GM12892 (cell line): ENCODE measurements at regions not wholly inside any gene's neighbourhood (a gene's known extent, or its start where the extent isn't known, plus 50 kb on each side); places are given as distances from the start of the nearest gene placed in this dataset.
"Not testable (repeated sequence)": the region's sequence is repeated elsewhere in the genome, so short reads cannot be mapped to it uniquely, and the experiment has no call there.

Experiments used
- DNase-seq: peaks from one replicate; pipeline ENCODE4 v3.0.0; 2011; ENCODE audit not compliant: insufficient read length
- FAIRE-seq: peaks from 2 replicates; lab custom pipeline; 2011; peaks lifted over from hg19 to GRCh38; lab: Jason Lieb, UNC
- POLR2A ChIP-seq: IDR thresholded peaks from 2 replicates; pipeline ENCODE4 v1.6.1; 2011; ENCODE audit warnings: low read depth, low read length, control low read depth
- POLR2AphosphoS5 ChIP-seq: IDR thresholded peaks from 2 replicates; pipeline ENCODE4 v1.6.1; 2011; ENCODE audit warnings: low read depth, low read length, control low read depth
- TAF1 ChIP-seq: IDR thresholded peaks from 2 replicates; pipeline ENCODE4 v1.6.1; 2011; ENCODE audit warnings: low read depth, mild to moderate bottlenecking, control low read depth, low read length, borderline replicate concordance

DNA sequence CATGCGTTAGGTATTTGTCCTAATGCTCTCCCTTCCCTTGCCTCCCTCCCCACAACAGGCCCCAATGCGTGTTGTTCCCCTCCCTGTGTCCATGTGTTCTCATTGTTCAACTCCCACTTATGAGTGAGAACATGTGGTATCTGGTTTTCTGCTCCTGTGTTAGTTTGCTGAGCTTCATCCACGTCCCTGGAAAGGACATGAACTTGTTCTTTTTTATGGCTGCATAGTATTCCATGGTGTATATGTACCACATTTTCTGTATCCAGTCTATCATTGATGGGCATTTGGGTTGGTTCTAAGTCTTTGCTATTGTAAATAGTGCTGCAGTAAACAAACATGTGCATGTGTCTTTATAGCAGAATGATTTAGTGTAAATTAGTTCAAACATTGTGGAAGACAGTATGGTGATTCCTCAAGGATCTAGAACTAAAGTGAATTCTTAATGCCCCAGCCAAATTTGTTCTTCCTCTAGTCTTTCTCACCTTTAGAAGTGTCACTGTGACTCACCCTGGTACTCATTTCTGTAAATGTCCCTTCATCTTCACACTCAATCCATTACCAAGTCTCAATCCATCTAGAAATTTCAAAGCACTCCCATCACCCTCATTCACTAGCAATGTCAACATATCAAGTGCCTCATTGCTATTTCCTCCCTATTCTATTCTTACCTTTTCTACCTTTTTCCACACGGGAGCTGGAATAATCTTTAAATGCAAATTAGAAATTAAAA is 123.9 kb downstream of the MREG start:
- FAIRE-seq, DNase-seq: not testable (repeated sequence)

DNA sequence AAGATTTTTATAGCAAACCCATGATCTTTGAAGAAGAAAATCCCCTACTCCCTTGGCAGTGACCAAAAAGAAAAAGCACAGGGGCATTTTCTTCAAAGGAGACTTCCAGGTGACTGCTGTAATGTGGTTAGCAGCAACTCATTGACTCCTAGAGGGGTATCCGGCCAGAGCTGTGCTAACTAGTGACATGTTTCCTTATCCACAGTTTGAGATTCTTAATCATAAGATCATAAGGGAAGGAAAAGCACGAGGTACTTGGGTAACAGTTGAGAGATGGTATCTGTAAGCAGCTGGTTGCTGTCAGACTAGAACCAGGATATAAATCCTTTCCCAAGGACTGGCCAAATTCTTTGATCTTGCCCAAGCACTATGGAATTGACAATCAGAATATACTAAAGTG is 124.7 kb downstream of the MREG start:
- no peak for DNase-seq
- TF ChIP-seq POLR2A (no peak), TAF1 (no peak), POLR2AphosphoS5 (no peak)
- no peak for FAIRE-seq

DNA sequence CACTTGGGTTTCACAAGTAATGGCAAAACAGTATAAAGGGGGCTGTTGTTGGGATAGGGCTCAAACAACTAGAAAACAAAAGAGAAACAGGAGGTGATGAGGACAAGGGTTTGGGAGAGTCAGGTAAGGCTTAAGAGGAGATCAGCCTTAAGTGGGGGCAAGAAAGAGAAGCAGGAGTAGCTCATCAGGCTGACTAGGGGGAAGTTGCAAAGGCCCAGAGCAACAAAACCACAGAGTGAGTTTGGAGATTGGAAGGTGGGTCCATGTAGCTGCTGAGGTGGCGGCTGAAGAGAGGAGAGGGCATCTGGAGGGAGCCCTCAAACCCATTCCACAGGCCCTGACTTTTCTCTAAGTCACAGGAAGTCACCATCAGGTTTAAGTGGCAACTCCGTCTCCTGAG is 126.0 kb downstream of the MREG start:
- no peak for TF ChIP-seq POLR2AphosphoS5
- no peak for TF ChIP-seq TAF1
- TF ChIP-seq POLR2A = no peak
- DNase-seq = no peak
- no peak for FAIRE-seq

DNA sequence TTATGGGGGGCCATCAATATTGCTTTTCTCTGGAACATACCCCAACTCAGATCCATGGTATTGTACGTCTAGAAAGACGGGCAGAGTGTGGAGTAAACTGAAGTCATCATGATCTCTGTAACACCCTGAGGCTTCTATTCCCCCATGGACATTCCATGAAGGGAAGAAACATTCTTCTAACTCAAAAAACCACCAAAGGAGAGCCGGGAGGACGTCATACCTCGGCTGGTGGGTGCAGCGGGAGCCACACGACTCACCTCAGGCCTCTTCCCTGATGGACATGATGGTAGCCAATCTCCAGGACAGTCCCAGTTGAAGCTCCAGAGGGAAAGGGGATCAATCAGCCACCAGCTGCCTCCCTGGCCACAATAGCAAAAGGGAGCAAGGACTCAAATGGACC is 127.3 kb downstream of the MREG start:
- TF ChIP-seq POLR2A (no peak), TAF1 (no peak), POLR2AphosphoS5 (no peak)
- DNase-seq = no peak
- FAIRE-seq = no peak

DNA sequence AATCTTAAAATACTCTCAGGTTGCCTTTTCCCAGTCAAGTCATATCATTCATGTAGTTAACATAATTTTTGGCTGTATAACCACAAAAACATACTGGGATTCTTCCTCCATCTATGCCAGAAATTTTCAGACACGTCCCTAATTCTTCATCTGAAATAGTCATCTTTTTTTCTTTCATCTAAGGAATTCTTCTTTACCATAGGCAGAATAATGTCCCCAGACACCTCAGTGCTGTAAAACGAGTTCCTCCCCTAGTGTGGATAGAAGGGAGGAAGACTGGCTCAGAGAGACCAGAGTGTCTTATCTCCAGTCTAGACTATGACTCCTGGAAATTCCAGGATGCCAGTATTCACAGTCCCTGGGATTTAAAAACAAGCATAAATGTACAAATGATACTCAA is 127.8 kb downstream of the MREG start:
- FAIRE-seq = no peak
- DNase-seq = no peak
- no peak for TF ChIP-seq TAF1

DNA sequence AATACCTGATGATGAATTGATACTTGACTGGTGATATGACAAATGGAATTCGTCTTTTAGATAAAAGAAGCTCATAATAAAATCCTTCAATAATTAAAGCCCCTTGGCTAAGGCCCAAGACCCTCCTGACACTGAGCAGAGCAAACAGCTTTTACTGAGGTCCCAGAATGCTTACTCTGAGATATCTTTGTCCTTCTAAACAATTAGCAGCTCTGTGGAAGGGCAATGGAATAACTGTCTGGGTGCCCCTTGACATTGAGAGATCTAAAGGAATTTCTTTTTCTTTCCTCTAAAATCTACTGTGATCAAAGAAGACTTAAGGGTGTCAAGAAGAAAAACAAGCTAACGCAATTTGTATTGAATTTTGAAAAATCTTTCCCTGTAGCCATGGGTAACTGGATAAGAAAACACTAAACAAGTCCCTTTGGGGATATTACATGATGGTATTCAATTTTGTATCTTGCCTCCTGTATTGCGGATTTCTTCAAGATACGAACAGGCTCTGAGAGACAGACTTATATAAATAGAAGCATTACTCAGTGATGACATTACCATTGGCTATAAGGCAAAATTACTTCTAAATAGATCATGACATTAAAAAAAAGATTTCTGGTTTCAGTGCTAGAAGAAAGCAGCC is 128.8 kb downstream of the MREG start:
- FAIRE-seq = no peak
- no peak for DNase-seq
- TF ChIP-seq POLR2AphosphoS5 (no peak), POLR2A (no peak), TAF1 (no peak)

DNA sequence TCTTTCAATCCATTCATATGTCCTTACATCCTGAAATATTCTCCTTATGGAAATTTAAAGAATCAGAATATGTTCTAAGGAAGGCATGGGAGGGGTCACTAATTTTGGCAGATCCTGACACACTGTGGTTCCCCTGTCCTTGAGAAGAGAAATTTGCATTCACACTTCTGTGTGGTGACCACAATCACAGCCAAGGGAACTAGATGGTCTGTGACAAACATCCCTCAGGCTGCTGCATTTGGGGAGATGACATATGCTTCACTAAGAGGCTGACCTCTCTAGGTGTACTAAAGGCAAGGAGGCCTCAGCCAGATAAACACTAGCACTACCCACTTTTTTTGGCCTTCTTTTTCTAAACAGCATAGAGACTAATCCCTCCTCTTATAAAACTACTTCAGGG is 129.6 kb downstream of the MREG start:
- DNase-seq (no peak), FAIRE-seq (no peak)
- TF ChIP-seq POLR2AphosphoS5 (no peak), TAF1 (no peak)

DNA sequence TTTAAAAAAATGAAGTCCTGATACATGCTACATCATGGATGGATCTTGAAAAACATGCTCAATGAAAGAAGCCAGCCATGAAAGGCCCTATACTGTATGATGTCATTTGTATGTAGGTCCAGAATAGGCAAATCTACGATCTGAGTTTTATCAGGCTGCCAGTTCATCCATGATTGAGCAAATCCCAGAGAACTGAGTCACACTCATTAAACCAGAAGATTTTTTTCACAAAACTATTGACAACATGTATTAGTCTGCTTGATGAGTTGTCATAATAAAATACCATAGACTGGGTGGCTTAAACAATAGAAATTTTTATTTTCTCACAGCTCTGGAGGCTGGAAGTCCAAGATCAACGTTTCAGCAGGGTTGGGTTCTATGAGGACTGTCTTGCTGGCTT is 130.7 kb downstream of the MREG start:
- DNase-seq = no peak
- no peak for FAIRE-seq
- TF ChIP-seq TAF1 (no peak), POLR2A (no peak), POLR2AphosphoS5 (no peak)

DNA sequence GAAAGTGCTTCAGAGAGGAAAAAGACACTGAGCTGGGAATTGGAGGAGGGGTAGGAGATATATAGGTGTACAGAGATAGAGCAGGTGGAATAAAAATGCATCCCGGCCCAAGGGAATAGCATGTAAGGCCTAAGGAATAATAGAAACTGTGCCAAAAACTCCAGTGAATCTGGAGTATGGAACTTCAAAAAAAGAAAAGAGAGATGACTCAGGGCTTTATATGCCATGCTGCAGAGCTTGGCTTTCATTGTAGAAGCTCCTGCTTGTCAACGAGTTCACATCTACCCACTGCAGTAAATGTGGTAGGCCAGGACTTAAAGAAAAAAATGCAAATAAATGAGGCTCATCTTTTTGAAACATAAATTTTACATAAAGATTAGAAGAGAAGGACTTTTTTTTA is 131.8 kb downstream of the MREG start:
- no peak for FAIRE-seq
- TF ChIP-seq POLR2AphosphoS5 (no peak), POLR2A (no peak), TAF1 (no peak)
- no peak for DNase-seq

DNA sequence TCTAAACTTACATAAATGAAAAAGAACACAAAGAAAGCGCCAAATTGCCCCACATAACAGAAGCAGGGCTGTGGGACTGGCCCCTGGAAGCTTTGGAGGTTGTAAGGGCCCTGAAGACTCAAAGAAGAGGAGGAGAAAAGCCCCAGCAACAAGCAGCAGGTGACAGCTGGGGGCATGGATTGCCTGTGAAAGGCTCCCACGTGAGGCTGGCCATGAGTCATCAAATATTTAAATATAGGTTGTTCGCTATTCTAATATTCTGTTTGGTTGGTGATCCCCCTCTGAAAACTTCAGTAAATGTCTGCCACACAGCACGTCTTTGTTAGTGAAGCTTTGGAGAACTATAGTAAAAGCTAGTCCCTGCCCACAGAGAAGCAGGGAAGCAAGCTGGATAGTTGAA is 132.4 kb downstream of the MREG start:
- TF ChIP-seq POLR2AphosphoS5 = no peak
- no peak for TF ChIP-seq TAF1
- TF ChIP-seq POLR2A = no peak
- no peak for DNase-seq
- no peak for FAIRE-seq

DNA sequence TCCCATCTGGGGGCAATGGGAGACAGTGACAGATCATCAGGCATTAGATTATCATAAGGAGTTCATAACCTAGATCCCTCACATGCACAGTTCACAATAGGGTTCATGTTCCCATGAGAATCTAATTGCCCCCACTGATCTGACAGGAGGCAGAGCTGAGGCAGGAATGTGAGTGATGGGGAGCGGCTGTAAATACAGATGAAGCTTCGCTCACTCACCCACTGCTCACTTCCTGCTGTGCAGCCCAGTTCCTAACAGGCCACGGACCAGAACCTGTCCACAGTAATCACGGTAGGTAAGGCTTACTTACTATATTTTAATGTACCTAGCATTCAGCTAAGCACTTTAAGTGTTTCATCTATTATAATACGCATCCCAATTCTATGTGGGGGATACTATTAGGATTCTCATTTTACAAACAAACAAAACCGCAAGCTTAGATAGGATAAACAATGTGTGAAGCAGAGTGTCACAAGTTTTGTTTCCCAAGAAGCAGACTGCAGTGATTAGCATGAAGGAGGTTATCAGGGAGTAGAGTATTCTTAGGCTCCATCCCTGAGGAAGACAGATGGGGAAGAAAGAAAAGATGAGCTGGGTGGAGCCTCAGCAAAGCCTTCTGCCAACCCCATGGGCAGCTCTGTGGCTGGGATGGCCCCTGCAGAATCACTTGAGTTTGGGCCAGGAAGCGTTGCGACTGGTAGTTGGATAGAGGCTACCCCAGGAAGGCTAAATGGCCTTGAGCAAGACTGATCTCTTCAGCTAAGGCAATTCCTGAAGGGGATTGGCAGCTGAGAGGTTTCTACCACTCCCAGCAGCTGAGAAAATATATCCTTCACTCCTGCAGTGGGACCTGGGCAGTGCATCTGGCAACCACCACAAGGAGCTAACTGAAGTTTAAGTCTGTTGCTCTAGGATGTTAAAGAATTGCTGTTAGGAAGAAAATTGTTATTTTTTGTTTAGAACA is 133.1 kb downstream of the MREG start:
- no peak for TF ChIP-seq POLR2AphosphoS5
- TF ChIP-seq POLR2A = no peak
- TF ChIP-seq TAF1 = no peak
- FAIRE-seq (no peak), DNase-seq (no peak)
